K562 (cell line): ENCODE measurements at regions not wholly inside any gene's neighbourhood (a gene's known extent, or its start where the extent isn't known, plus 50 kb on each side); places are given as distances from the start of the nearest gene placed in this dataset.

Source experiments
- NFYB ChIP-seq: IDR thresholded peaks from 2 replicates; pipeline ENCODE4 v1.6.1; 2011; ENCODE audit warnings: mild to moderate bottlenecking, moderate library complexity; ENCODE audit not compliant: insufficient read length; ENCODE audit errors: extremely low read depth
- TAL1 ChIP-seq: fragments of 450-650 bp; IDR thresholded peaks from 2 replicates; pipeline ENCODE4 v1.6.1; 2016; ENCODE audit warnings: mild to moderate bottlenecking

GRCh38 chr10:36381748-36382147 is 739.7 kb upstream of the FZD8 start:
- TF ChIP-seq TAL1 (no peak), NFYB (no peak)
